Activated T-cell treated with anti-CD3 and anti-CD28 coated beads, Interleukin-2, amount 50 U/mL, for 72 hours (primary cell): ENCODE measurements at regions not wholly inside any gene's neighbourhood (a gene's known extent, or its start where the extent isn't known, plus 50 kb on each side); places are given as distances from the start of the nearest gene placed in this dataset.
A peak's percentile ranks its signal among the peaks of the same experiment; 100 is the strongest.

Experiments
- ATAC-seq, 2 donors: fragments of 150-1000 bp; cut with Tn5 transposase; replicated peaks in 1 of 2; 2 replicates each; pipeline ENCODE4 v1.10.0; 2021; ENCODE audit warnings: moderate library complexity in 2 of 2, mild to moderate bottlenecking in 1 of 2
- DNase-seq, 2 donors: peaks; one replicate each; pipeline ENCODE4 v3.0.0; 2021 to 2022; ENCODE audit warnings: mixed read lengths in 1 of 2
- H3K27ac Mint-ChIP-seq: one replicate; pipeline ENCODE4 v1.8.0; 2022; ENCODE audit warnings: mild to moderate bottlenecking, moderate library complexity, mixed read lengths
- H3K27me3 Mint-ChIP-seq: one replicate; pipeline ENCODE4 v1.8.0; 2022; ENCODE audit warnings: low read depth, mixed read lengths
- H3K36me3 Mint-ChIP-seq, 2 donors: one replicate each; pipeline ENCODE4 v1.8.0; 2022; ENCODE audit warnings: mixed read lengths in 2 of 2, mild to moderate bottlenecking in 1 of 2; ENCODE audit not compliant: insufficient read depth in 2 of 2
- H3K4me1 Mint-ChIP-seq: one replicate; pipeline ENCODE4 v1.8.0; 2022; ENCODE audit warnings: low read depth, mixed read lengths
- H3K4me3 Mint-ChIP-seq, 2 donors: one replicate each; pipeline ENCODE4 v1.8.0; 2022; ENCODE audit warnings: mild to moderate bottlenecking in 2 of 2, mixed read lengths in 2 of 2, moderate library complexity in 2 of 2
- H3K9me3 Mint-ChIP-seq, 2 donors: one replicate each; pipeline ENCODE4 v1.8.0; 2022; ENCODE audit warnings: mixed read lengths in 2 of 2

DNA sequence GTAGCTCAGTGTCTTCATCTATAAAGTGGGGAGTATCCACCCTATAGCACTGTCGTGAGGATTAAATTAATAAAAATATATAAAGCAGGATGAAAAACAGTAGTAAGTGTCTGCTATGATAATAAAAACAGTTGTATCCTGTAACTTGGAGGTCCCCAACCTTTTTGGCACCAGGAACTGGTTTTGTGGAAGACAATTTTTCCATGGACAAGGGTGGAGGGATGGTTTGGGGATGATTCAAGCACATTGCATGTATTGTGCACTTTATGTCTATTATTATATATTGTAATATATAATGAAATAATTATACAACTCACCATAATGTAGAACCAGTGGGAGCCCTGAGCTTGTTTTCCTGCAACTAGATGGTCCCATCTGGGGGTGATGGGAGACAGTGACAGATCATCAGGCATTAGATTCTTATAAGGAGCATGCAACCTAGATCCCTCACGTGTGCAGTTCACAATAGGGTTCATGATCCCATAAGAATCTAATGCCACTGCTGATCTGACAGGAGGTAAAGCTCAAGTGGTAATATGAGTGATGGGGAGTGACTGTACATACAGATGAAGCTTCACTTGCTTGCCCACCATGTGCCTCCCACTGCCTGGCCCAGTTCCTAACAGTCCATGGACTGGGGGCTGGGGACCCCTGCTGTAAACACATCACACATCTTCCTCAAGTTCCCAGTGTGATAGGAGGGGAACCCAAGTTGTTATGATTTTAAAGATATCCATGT is 177.4 kb upstream of the DAPK1 start:
- Mint-ChIP-seq H3K4me3 (no peak overlapping the region), H3K36me3 (no peaks in the 10 kb centered on the region), H3K9me3 (peaks cover 0 to 2% of the 10 kb centered on the region in 2 donors), H3K27ac (no peak overlapping the region), H3K27me3 (peaks cover 19% of the 10 kb centered on the region), H3K4me1 (no peaks in the 10 kb centered on the region)
- ATAC-seq (no peak), DNase-seq (no peak)

DNA sequence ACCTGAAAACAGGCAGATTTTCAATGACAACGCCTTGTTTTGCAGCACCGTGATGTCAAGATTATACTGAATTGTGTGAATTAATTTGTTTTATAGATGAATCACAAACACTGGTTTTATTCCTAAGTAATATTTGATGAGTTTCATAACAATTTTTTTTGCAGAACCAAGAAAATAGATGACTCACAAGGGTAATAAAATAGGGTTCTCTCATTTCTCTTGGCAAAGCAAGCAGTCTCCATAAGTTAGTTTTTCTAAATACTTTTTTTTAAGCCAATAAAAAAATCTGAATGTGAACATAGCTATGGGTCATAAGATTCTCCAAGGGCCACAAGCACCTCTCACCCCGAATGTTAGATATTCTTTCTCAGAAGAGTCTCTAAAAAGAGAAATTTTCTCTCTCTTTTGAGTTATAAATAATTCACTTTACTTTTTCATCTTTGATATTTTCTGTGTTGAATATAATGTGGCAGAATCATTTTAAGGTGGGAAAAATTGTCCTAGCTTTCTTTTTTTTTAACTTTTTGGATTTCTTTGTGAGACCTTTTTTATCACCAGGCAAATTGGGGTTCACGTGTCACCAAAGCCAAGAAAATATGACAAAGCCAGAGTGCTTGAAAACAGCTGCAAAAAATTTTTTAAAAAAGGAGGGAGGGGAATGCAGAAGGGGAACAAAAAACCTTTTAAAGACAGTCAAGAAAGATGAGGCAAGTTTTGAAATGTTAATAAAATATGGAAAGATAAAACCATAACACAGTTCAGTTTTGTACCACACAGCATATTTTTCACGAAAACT is 174.6 kb upstream of the DAPK1 start:
- no peak overlapping the region for H3K27ac Mint-ChIP-seq
- no peaks in the 10 kb centered on the region for H3K36me3 Mint-ChIP-seq
- H3K4me1 Mint-ChIP-seq, result no peaks in the 10 kb centered on the region
- ATAC-seq (no peak), DNase-seq (no peak)
- H3K9me3 Mint-ChIP-seq, result no peaks in the 10 kb centered on the region
- peaks cover 29% of the 10 kb centered on the region for H3K27me3 Mint-ChIP-seq
- H3K4me3 Mint-ChIP-seq, result no peak overlapping the region

GRCh38 chr9:87323928-87324327 is 173.7 kb upstream of the DAPK1 start:
- H3K9me3 Mint-ChIP-seq, result no peaks in the 10 kb centered on the region
- no peaks in the 10 kb centered on the region for H3K4me1 Mint-ChIP-seq
- peaks cover 28% of the 10 kb centered on the region for H3K27me3 Mint-ChIP-seq
- H3K4me3 Mint-ChIP-seq, result no peak overlapping the region
- no peaks in the 10 kb centered on the region for H3K36me3 Mint-ChIP-seq
- DNase-seq, result no peak
- no peak overlapping the region for H3K27ac Mint-ChIP-seq
- no peak for ATAC-seq

GRCh38 chr9:87324613-87325194 is 173.0 kb upstream of the DAPK1 start:
- Mint-ChIP-seq H3K27me3 (peaks cover 25% of the 10 kb centered on the region), H3K9me3 (no peaks in the 10 kb centered on the region), H3K36me3 (no peaks in the 10 kb centered on the region), H3K4me3 (no peak overlapping the region), H3K4me1 (no peaks in the 10 kb centered on the region), H3K27ac (no peak overlapping the region)
- DNase-seq (peak in 1 of 2 donors; percentile 8), ATAC-seq (no peak)

GRCh38 chr9:87327575-87328125 is 170.0 kb upstream of the DAPK1 start:
- no peak overlapping the region for H3K4me3 Mint-ChIP-seq
- no peak for ATAC-seq
- no peak overlapping the region for H3K27ac Mint-ChIP-seq
- H3K4me1 Mint-ChIP-seq, result no peaks in the 10 kb centered on the region
- peaks cover 0 to 3% of the 10 kb centered on the region in 2 donors for H3K36me3 Mint-ChIP-seq
- no peak for DNase-seq
- peaks cover 0 to 2% of the 10 kb centered on the region in 2 donors for H3K9me3 Mint-ChIP-seq
- H3K27me3 Mint-ChIP-seq, result peaks cover 27% of the 10 kb centered on the region

GRCh38 chr9:87333802-87334201 is 163.9 kb upstream of the DAPK1 start:
- Mint-ChIP-seq H3K27me3 (peaks cover 49% of the 10 kb centered on the region), H3K4me1 (peaks cover 17% of the 10 kb centered on the region), H3K27ac (no peak overlapping the region), H3K9me3 (peaks cover 0 to 2% of the 10 kb centered on the region in 2 donors), H3K4me3 (no peak overlapping the region), H3K36me3 (peaks cover 0 to 3% of the 10 kb centered on the region in 2 donors)
- DNase-seq, result no peak
- ATAC-seq, result no peak

- no peak for ATAC-seq
- Mint-ChIP-seq H3K27ac (no peak overlapping the region), H3K4me3 (no peak overlapping the region), H3K9me3 (peaks cover 0 to 2% of the 10 kb centered on the region in 2 donors), H3K36me3 (peaks cover 0 to 3% of the 10 kb centered on the region in 2 donors), H3K4me1 (peaks cover 17% of the 10 kb centered on the region), H3K27me3 (peaks cover 50% of the 10 kb centered on the region)
- no peak for DNase-seq
Measured at GRCh38 chr9:87334366-87334765, 163.3 kb upstream of the DAPK1 start.

GRCh38 chr9:87336407-87336806 is 161.3 kb upstream of the DAPK1 start:
- Mint-ChIP-seq H3K4me3 (no peak overlapping the region), H3K4me1 (peaks cover 17% of the 10 kb centered on the region), H3K27ac (no peak overlapping the region), H3K9me3 (no peaks in the 10 kb centered on the region), H3K27me3 (peaks cover 62% of the 10 kb centered on the region), H3K36me3 (no peaks in the 10 kb centered on the region)
- DNase-seq, result no peak
- ATAC-seq, result no peak

GRCh38 chr9:87336914-87337333 is 160.7 kb upstream of the DAPK1 start:
- Mint-ChIP-seq H3K9me3 (no peaks in the 10 kb centered on the region), H3K27me3 (peaks cover 68% of the 10 kb centered on the region), H3K36me3 (no peaks in the 10 kb centered on the region), H3K4me3 (peak overlapping the region; percentile 68 to 96), H3K27ac (no peak overlapping the region), H3K4me1 (peaks cover 17% of the 10 kb centered on the region)
- DNase-seq, result peak; percentile 10 to 24
- peak; percentile 64 for ATAC-seq

- Mint-ChIP-seq H3K4me3 (peak overlapping the region; percentile 68 to 96), H3K36me3 (no peaks in the 10 kb centered on the region), H3K9me3 (no peaks in the 10 kb centered on the region), H3K4me1 (peaks cover 17% of the 10 kb centered on the region), H3K27me3 (peaks cover 73% of the 10 kb centered on the region), H3K27ac (no peak overlapping the region)
- ATAC-seq, result no peak
- no peak for DNase-seq
Measured at GRCh38 chr9:87337335-87338087, 160.2 kb upstream of the DAPK1 start.

- Mint-ChIP-seq H3K27ac (no peak overlapping the region), H3K27me3 (peaks cover 76% of the 10 kb centered on the region), H3K4me1 (peaks cover 17% of the 10 kb centered on the region), H3K9me3 (no peaks in the 10 kb centered on the region), H3K36me3 (no peaks in the 10 kb centered on the region), H3K4me3 (peak overlapping the region; percentile 25 to 61)
- DNase-seq (no peak), ATAC-seq (no peak)
Measured at GRCh38 chr9:87338088-87338989, 159.3 kb upstream of the DAPK1 start.

DNA sequence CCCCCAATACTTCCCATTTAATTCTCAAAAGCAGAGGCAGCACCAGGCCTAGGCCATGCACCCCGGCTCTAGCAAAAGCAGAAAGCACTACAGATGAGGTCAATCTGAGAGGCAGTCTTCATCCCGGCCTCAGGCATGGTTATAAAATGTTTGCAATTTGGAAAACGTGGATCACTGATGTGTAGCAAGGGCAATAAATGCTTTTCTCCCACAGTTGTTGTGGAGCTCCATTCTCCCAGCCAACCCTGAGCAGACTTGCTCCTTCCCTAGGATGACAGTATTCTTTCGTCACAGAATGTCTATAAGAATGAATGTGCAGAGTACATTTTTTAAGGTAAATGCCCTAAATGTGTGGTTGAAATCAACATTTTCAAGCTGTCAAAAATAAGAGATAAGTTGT is 157.3 kb upstream of the DAPK1 start:
- Mint-ChIP-seq H3K4me1 (peaks cover 17% of the 10 kb centered on the region), H3K9me3 (no peaks in the 10 kb centered on the region), H3K27me3 (peaks cover 69% of the 10 kb centered on the region), H3K27ac (no peak overlapping the region), H3K36me3 (no peaks in the 10 kb centered on the region), H3K4me3 (no peak overlapping the region)
- ATAC-seq (no peak), DNase-seq (no peak)
